ENCODE measurements at regions not wholly inside any gene's neighbourhood (a gene's known extent, or its start where the extent isn't known, plus 50 kb on each side); places are given as distances from the start of the nearest gene placed in this dataset.
"Not testable (repeated sequence)": the region's sequence is repeated elsewhere in the genome, so short reads cannot be mapped to it uniquely, and the experiment has no call there.

DNA sequence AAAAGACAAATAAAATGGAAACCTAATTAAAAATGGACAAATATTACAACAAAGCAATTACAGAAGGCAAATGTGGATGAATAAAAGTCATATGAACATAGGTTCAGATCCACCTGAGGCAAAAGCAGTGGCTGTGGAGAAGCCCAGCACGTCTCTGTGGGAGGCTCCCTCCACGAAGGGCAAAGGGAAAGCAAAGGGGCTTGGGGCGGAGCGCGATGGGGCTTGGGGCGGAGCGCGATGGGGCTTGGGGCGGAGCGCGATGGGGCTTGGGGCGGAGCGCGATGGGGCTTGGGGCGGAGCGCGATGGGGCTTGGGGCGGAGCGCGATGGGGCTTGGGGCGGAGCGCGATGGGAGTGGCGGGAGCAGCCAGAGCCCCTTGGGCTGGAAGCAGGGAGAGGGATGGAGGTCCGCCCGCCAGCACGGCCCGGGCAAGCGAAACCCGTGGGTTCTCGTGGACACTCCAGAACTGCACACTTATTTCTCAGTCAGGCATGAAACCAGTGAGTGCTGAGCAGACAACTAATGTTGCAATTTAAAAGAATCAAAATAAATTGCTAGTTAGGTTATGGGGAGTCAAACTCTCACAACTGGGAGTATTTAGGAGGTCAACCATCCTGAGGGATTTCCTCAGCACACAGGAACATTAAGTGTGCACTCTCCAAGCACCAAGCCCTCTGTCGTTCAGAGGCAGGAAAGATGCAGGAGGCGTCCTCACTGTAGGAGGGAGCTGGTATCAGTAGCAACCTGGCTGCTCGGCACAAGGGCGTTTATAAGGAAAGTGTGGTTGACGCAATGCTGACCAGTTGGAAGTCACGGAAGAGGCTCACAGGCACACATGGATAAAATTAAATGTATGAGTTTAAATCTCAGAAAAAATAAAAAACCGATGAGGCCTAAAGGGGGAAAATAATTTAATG is 81.8 kb downstream of the NAPG start:
- TF ChIP-seq CTCF, POLR2A (IDR thresholded peaks at IDR 0.05): not testable (repeated sequence)
